Right cardiac atrium (tissue), 5 donors: ENCODE measurements at regions not wholly inside any gene's neighbourhood (a gene's known extent, or its start where the extent isn't known, plus 50 kb on each side); places are given as distances from the start of the nearest gene placed in this dataset.
"Not testable (repeated sequence)": the region's sequence is repeated elsewhere in the genome, so short reads cannot be mapped to it uniquely, and the experiment has no call there.

ENCODE experiments used
- ATAC-seq, 2 donors: fragments of 200-7000 bp; cut with Tn5 transposase; one replicate each; pipeline versions ENCODE4 v1.8.0 to v1.9.1; 2020; ENCODE audit warnings: moderate library complexity in 2 of 2, mild to moderate bottlenecking in 1 of 2
- DNase-seq, 3 donors: peaks; one replicate each; pipeline ENCODE4 v3.0.0-alpha.2; 2020
- H3K27ac ChIP-seq: one replicate; pipeline ENCODE4 v1.5.1; 2013; ENCODE audit warnings: mild to moderate bottlenecking, low read length, control low read depth, moderate library complexity
- H3K27me3 ChIP-seq: one replicate; pipeline ENCODE4 v1.6.1; 2013; ENCODE audit not compliant: control insufficient read depth, insufficient read depth
- H3K4me1 ChIP-seq: one replicate; pipeline ENCODE4 v1.6.1; 2013; ENCODE audit warnings: low read length; ENCODE audit not compliant: control insufficient read depth, insufficient read depth
- H3K4me3 ChIP-seq: one replicate; pipeline ENCODE4 v1.5.1; 2013; ENCODE audit warnings: low read length, control low read depth
- H3K9me3 ChIP-seq: one replicate; pipeline ENCODE4 v1.6.1; 2013; ENCODE audit warnings: low read length; ENCODE audit not compliant: control insufficient read depth
- WGBS: extraction: QIAGEN DNeasy Blood & Tissue Kit; methylation state at CpG from one replicate; pipeline ENCODE4 v1.1.7; 2013; 5-methylcytosine and 5-hydroxymethylcytosine counted together
- intact Hi-C, 4 donors: fragments of 100-400 bp; cut with DNase I; formaldehyde crosslinking; loops; one replicate each; pipeline versions ENCODE4 v1.11.0 to v1.14.0; 2022 to 2023
- donor health status: healthy with polysubstance abuse.
- donor health status: DM: no; HTN: yes; CAD: no.
- donor health status: DM: no; HTN: no; CAD: no.
- donor health status: DM: no; HTN: yes; CAD: no; lungs with severe emphysema.
- donor health status: DM: yes; HTN: yes; CAD: no.

GRCh38 chr18:1846640-1847039 lies 724.7 kb downstream of the METTL4 start:
- DNase-seq (no peak), ATAC-seq (no peak)
- no peak overlapping the region for H3K27ac ChIP-seq
- intact Hi-C loops: no loop called here
- H3K9me3 ChIP-seq: no peaks in the 10 kb centered on the region
- WGBS: 79% methylated on average over 3 of the region's 3 CpGs
- H3K4me1 ChIP-seq: no peaks in the 10 kb centered on the region
- no peak overlapping the region for H3K4me3 ChIP-seq
- no peaks in the 10 kb centered on the region for H3K27me3 ChIP-seq

- WGBS: 81% methylated on average over 1 of the region's 1 CpG
- Histone ChIP-seq H3K4me1 (no peaks in the 10 kb centered on the region), H3K9me3 (no peaks in the 10 kb centered on the region)
These were observed 722.6 kb downstream of the METTL4 start for GRCh38 chr18:1848716-1849115.

GRCh38 chr18:1849386-1849785 lies 721.9 kb downstream of the METTL4 start:
- Histone ChIP-seq H3K4me1 (no peaks in the 10 kb centered on the region), H3K27ac (no peak overlapping the region), H3K27me3 (no peaks in the 10 kb centered on the region), H3K9me3 (no peaks in the 10 kb centered on the region), H3K4me3 (no peak overlapping the region)
- WGBS: 87% methylated on average over 6 of the region's 6 CpGs
- intact Hi-C loops: no loop called here
- no peak for ATAC-seq
- no peak for DNase-seq

More at GRCh38 chr18:1848716-1849115, 722.6 kb downstream of the METTL4 start:
- H3K27me3 ChIP-seq: no peaks in the 10 kb centered on the region
- no peak for ATAC-seq
- no peak for DNase-seq
- no peak overlapping the region for H3K27ac ChIP-seq
- no peak overlapping the region for H3K4me3 ChIP-seq
- intact Hi-C loops: no loop called here

GRCh38 chr18:1857281-1857680 lies 714.0 kb downstream of the METTL4 start:
- H3K27me3 ChIP-seq, intact Hi-C loops, DNase-seq, H3K4me1 ChIP-seq, ATAC-seq, H3K9me3 ChIP-seq, H3K4me3 ChIP-seq, H3K27ac ChIP-seq: not testable (repeated sequence)
- WGBS: 66% methylated on average over 2 of the region's 2 CpGs

GRCh38 chr18:1861473-1861872 lies 709.8 kb downstream of the METTL4 start:
- ATAC-seq (no peak), DNase-seq (no peak)
- Histone ChIP-seq H3K4me3 (no peak overlapping the region), H3K4me1 (no peaks in the 10 kb centered on the region), H3K9me3 (no peaks in the 10 kb centered on the region), H3K27me3 (no peaks in the 10 kb centered on the region), H3K27ac (no peak overlapping the region)
- intact Hi-C loops: no loop called here
- WGBS: 91% methylated on average over 2 of the region's 2 CpGs

- ATAC-seq: no peak
- Histone ChIP-seq H3K27me3 (no peaks in the 10 kb centered on the region), H3K27ac (no peak overlapping the region), H3K4me3 (no peak overlapping the region), H3K4me1 (no peaks in the 10 kb centered on the region), H3K9me3 (no peaks in the 10 kb centered on the region)
- 85% methylated on average over 3 of the region's 3 CpGs for WGBS
- no peak for DNase-seq
- intact Hi-C loops: no loop called here
These were observed 705.4 kb downstream of the METTL4 start for GRCh38 chr18:1865869-1866268.

- H3K4me3 ChIP-seq: no peak overlapping the region
- intact Hi-C loops: no loop called here
- 84% methylated on average over 2 of the region's 2 CpGs for WGBS
- DNase-seq (no peak), ATAC-seq (no peak)
- H3K9me3 ChIP-seq: no peaks in the 10 kb centered on the region
- H3K4me1 ChIP-seq: no peaks in the 10 kb centered on the region
- H3K27me3 ChIP-seq: no peaks in the 10 kb centered on the region
- no peak overlapping the region for H3K27ac ChIP-seq
These were observed 699.0 kb downstream of the METTL4 start for GRCh38 chr18:1872274-1872673.

GRCh38 chr18:1875219-1875618 lies 696.1 kb downstream of the METTL4 start:
- H3K27ac ChIP-seq: no peak overlapping the region
- no peaks in the 10 kb centered on the region for H3K4me1 ChIP-seq
- ATAC-seq (no peak), DNase-seq (no peak)
- no peaks in the 10 kb centered on the region for H3K9me3 ChIP-seq
- no peak overlapping the region for H3K4me3 ChIP-seq
- 70% methylated on average over 3 of the region's 3 CpGs for WGBS
- H3K27me3 ChIP-seq: no peaks in the 10 kb centered on the region
- intact Hi-C loops: no loop called here

GRCh38 chr18:1884623-1885022 lies 686.7 kb downstream of the METTL4 start:
- WGBS: 89% methylated on average over 4 of the region's 4 CpGs
- ATAC-seq: no peak

GRCh38 chr18:1891641-1892040 lies 679.7 kb downstream of the METTL4 start:
- Histone ChIP-seq H3K4me3 (no peak overlapping the region), H3K27me3 (no peaks in the 10 kb centered on the region), H3K9me3 (no peaks in the 10 kb centered on the region), H3K4me1 (no peaks in the 10 kb centered on the region), H3K27ac (no peak overlapping the region)
- intact Hi-C loops: no loop called here
- 58% methylated on average over 1 of the region's 1 CpG for WGBS
- no peak for ATAC-seq
- DNase-seq: no peak

More at GRCh38 chr18:1884623-1885022, 686.7 kb downstream of the METTL4 start:
- no peak for DNase-seq
- Histone ChIP-seq H3K4me1 (no peaks in the 10 kb centered on the region), H3K27me3 (no peaks in the 10 kb centered on the region), H3K27ac (no peak overlapping the region), H3K9me3 (no peaks in the 10 kb centered on the region), H3K4me3 (no peak overlapping the region)
- intact Hi-C loops: no loop called here

GRCh38 chr18:1892191-1892590 lies 679.1 kb downstream of the METTL4 start:
- Histone ChIP-seq H3K27ac (no peak overlapping the region), H3K27me3 (no peaks in the 10 kb centered on the region), H3K4me3 (no peak overlapping the region), H3K4me1 (no peaks in the 10 kb centered on the region), H3K9me3 (no peaks in the 10 kb centered on the region)
- intact Hi-C loops: no loop called here
- DNase-seq: no peak
- no peak for ATAC-seq

- intact Hi-C loops: no loop called here
- no peak overlapping the region for H3K4me3 ChIP-seq
- DNase-seq (no peak), ATAC-seq (no peak)
- H3K27ac ChIP-seq: no peak overlapping the region
- 46% methylated on average over 4 of the region's 4 CpGs for WGBS
- H3K9me3 ChIP-seq: no peaks in the 10 kb centered on the region
- no peaks in the 10 kb centered on the region for H3K27me3 ChIP-seq
- no peaks in the 10 kb centered on the region for H3K4me1 ChIP-seq
These were observed 675.7 kb downstream of the METTL4 start for GRCh38 chr18:1895456-1896185.
